ENCODE measurements at regions not wholly inside any gene's neighbourhood (a gene's known extent, or its start where the extent isn't known, plus 50 kb on each side); places are given as distances from the start of the nearest gene placed in this dataset.

DNA sequence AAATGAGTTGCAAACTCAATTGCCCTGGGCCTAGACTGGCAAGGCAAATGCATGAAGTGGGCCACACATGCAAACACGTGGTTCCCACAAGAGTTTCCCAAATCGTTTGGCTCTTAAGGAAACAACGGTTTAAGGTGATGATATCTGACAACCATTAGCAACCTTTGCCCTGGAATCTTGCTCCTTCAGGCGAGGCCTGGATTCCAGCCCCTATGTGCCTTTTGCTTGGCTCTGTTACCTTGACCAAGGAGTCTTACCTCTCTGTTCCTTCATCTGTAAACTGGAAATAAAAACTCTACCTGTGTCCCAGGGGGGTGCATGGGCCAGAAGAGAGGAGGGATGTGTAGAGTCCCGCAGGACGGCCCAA is 72.1 kb upstream of the CASZ1 start:
- TF ChIP-seq EZH2phosphoT487 (IDR thresholded peaks at IDR 0.05; ENCODE audit: low read depth, severe bottlenecking, unreplicated experiment), result no peak
- TF ChIP-seq, protein P1, sequence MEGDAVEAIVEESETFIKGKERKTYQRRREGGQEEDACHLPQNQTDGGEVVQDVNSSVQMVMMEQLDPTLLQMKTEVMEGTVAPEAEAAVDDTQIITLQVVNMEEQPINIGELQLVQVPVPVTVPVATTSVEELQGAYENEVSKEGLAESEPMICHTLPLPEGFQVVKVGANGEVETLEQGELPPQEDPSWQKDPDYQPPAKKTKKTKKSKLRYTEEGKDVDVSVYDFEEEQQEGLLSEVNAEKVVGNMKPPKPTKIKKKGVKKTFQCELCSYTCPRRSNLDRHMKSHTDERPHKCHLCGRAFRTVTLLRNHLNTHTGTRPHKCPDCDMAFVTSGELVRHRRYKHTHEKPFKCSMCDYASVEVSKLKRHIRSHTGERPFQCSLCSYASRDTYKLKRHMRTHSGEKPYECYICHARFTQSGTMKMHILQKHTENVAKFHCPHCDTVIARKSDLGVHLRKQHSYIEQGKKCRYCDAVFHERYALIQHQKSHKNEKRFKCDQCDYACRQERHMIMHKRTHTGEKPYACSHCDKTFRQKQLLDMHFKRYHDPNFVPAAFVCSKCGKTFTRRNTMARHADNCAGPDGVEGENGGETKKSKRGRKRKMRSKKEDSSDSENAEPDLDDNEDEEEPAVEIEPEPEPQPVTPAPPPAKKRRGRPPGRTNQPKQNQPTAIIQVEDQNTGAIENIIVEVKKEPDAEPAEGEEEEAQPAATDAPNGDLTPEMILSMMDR (IDR thresholded peaks at IDR 0.05; ENCODE audit: poor library complexity), result no peak
- TF ChIP-seq EZH2 (IDR thresholded peaks at IDR 0.05; ENCODE audit: borderline replicate concordance), result no peak
